ENCODE measurements at regions not wholly inside any gene's neighbourhood (a gene's known extent, or its start where the extent isn't known, plus 50 kb on each side); places are given as distances from the start of the nearest gene placed in this dataset.

DNA sequence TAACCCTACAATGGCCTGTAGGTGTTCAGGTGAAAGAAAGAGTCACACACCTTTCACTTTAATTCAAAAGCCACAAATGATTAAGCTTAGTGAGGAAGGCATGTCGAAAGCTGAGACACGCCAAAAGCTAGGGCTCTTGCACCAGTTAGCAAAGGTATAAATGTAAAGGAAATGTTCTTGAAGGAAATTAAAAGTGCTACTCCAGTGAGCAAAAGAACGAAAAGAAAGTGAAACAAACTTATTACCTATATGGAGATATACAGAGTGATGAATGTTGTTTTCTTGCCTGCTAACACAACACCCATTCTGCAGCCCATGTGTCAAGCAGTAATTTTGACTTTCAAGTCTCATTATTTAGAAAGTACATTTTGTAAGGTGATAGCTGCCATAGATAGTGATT is 254.2 kb upstream of the SLC24A2 start:
- TF ChIP-seq, protein P1, sequence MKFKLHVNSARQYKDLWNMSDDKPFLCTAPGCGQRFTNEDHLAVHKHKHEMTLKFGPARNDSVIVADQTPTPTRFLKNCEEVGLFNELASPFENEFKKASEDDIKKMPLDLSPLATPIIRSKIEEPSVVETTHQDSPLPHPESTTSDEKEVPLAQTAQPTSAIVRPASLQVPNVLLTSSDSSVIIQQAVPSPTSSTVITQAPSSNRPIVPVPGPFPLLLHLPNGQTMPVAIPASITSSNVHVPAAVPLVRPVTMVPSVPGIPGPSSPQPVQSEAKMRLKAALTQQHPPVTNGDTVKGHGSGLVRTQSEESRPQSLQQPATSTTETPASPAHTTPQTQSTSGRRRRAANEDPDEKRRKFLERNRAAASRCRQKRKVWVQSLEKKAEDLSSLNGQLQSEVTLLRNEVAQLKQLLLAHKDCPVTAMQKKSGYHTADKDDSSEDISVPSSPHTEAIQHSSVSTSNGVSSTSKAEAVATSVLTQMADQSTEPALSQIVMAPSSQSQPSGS (IDR thresholded peaks at IDR 0.05; ENCODE audit: low read length) = no peak
- TF ChIP-seq RFX5 (IDR thresholded peaks at IDR 0.05; ENCODE audit: borderline replicate concordance, low read depth, low read length) = no peak
- no peak for TF ChIP-seq EZH2 (IDR thresholded peaks at IDR 0.05; ENCODE audit: low read depth, low read length, severe bottlenecking)
- no peak for TF ChIP-seq PHF8 (conservative IDR thresholded peaks at IDR 0.05; ENCODE audit: low read depth, low read length)

Data from H1 (cell line).